ENCODE measurements at regions not wholly inside any gene's neighbourhood (a gene's known extent, or its start where the extent isn't known, plus 50 kb on each side); places are given as distances from the start of the nearest gene placed in this dataset.

DNA sequence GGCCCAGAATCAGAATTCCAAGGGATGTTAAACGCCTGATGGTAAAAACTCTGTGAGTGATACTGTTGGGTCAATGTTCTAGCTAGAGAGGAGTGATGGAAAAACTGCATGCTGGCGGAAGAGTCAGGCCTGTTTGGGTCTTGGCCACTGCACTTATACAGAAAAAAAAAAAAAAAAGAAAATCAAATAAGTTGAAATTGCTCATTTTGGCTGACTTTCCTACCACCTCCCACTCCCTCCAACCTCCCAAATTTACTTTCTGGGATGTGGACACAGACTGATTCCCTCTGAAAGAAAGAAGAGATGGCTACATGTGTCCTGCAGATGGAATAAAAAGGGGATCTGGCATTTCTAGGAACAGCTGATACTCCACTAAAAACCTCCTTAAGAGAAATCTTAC is 234.1 kb upstream of the GIMD1 start:
- POLR2A ChIA-PET, result no interaction called here
- BruUV-seq (replicated peaks), result no TSS peak
- no peak overlapping the region for H3K4me2 ChIP-seq (ENCODE audit: insufficient read depth, low read length)
- H3K9me1 ChIP-seq (replicated peaks; ENCODE audit: control insufficient read depth, extremely low read depth, insufficient read depth, low read length), result no peaks in the 10 kb centered on the region
- no peaks in the 10 kb centered on the region for H3K9me3 ChIP-seq (replicated peaks; ENCODE audit: control insufficient read depth, insufficient read depth, low read length)
- no peaks in the 10 kb centered on the region for H3K27me3 ChIP-seq (ENCODE audit: control insufficient read depth in 2 of 2, insufficient read depth in 2 of 2, low read length in 2 of 2)
- H3K27ac ChIP-seq (ENCODE audit: insufficient read depth, low read depth, low read length), result no peak overlapping the region
- H3K79me2 ChIP-seq (ENCODE audit: control insufficient read depth, insufficient read depth, low read length), result no peaks in the 10 kb centered on the region
- no peak overlapping the region for H2AFZ ChIP-seq (ENCODE audit: low read depth, low read length)
- H3K4me1 ChIP-seq (ENCODE audit: control insufficient read depth, extremely low read depth, insufficient read depth, low read length), result no peaks in the 10 kb centered on the region
- FAIRE-seq (no peak), DNase-seq (ENCODE audit: low read depth, low spot score) (no peak)
- CTCF ChIA-PET, result interaction anchor here (0.8 to 1.0 kb wide), 2 partner anchors 16 to 17 kb away, joined by 3 to 4 read pairs; no protein-coding TSS in a partner anchor
- dilution Hi-C loops (cut with MboI; ENCODE audit: extremely low pct_ligation_motif_present, low sequenced_read_pairs) (no loop called here), intact Hi-C loops (cut with micrococcal nuclease) (no loop called here)
- TF ChIP-seq GATA2 (IDR thresholded peaks at IDR 0.05; ENCODE audit: insufficient read depth, insufficient read length, low read depth, low read length) (no peak), MYC (IDR thresholded peaks at IDR 0.05; ENCODE audit: low read depth, low read length) (no peak), POLR2A (IDR thresholded peaks at IDR 0.05; ENCODE audit: low read depth, low read length) (no peak), FOS (IDR thresholded peaks at IDR 0.05; ENCODE audit: borderline replicate concordance, insufficient read depth, low read length) (no peak), JUN (IDR thresholded peaks at IDR 0.05; ENCODE audit: borderline replicate concordance, insufficient read depth, insufficient read length, low read depth) (no peak), EZH2 (IDR thresholded peaks at IDR 0.05; ENCODE audit: borderline replicate concordance, low read depth, low read length, severe bottlenecking) (no peak), POLR2AphosphoS5 (IDR thresholded peaks at IDR 0.05; ENCODE audit: insufficient read depth, low read depth, low read length) (no peak)
- TF ChIP-seq, protein P1, sequence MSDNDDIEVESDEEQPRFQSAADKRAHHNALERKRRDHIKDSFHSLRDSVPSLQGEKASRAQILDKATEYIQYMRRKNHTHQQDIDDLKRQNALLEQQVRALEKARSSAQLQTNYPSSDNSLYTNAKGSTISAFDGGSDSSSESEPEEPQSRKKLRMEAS (IDR thresholded peaks at IDR 0.05; ENCODE audit: insufficient read depth, insufficient read length), result no peak
- TF ChIP-seq, protein P2, sequence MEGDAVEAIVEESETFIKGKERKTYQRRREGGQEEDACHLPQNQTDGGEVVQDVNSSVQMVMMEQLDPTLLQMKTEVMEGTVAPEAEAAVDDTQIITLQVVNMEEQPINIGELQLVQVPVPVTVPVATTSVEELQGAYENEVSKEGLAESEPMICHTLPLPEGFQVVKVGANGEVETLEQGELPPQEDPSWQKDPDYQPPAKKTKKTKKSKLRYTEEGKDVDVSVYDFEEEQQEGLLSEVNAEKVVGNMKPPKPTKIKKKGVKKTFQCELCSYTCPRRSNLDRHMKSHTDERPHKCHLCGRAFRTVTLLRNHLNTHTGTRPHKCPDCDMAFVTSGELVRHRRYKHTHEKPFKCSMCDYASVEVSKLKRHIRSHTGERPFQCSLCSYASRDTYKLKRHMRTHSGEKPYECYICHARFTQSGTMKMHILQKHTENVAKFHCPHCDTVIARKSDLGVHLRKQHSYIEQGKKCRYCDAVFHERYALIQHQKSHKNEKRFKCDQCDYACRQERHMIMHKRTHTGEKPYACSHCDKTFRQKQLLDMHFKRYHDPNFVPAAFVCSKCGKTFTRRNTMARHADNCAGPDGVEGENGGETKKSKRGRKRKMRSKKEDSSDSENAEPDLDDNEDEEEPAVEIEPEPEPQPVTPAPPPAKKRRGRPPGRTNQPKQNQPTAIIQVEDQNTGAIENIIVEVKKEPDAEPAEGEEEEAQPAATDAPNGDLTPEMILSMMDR (IDR thresholded peaks at IDR 0.05; ENCODE audit: extremely low read depth in 1 of 2, insufficient read depth in 1 of 2, low read depth in 1 of 2, low read length in 2 of 2), result no peak
- H4K20me1 ChIP-seq (replicated peaks; ENCODE audit: control insufficient read depth, extremely low read depth, insufficient read depth, low read length), result no peaks in the 10 kb centered on the region
- no peak overlapping the region for H3K9ac ChIP-seq (replicated peaks; ENCODE audit: extremely low read depth, insufficient read depth, low read length)
- no peak overlapping the region for H3K4me3 ChIP-seq (replicated peaks in 1 of 3; ENCODE audit: insufficient read depth in 1 of 3, low read depth in 1 of 3, low read length in 3 of 3)
- no peaks in the 10 kb centered on the region for H3K36me3 ChIP-seq (ENCODE audit: control insufficient read depth in 2 of 2, extremely low read depth in 1 of 2, insufficient read depth in 2 of 2, low read length in 2 of 2)

Measured in endothelial cell of umbilical vein (primary cell).